22Rv1 (cell line): ENCODE measurements at regions not wholly inside any gene's neighbourhood (a gene's known extent, or its start where the extent isn't known, plus 50 kb on each side); places are given as distances from the start of the nearest gene placed in this dataset.

Source experiments
- CTCF ChIP-seq: fragments of 450-650 bp; IDR thresholded peaks from 2 replicates; pipeline ENCODE4 v1.5.1; 2017; ENCODE audit warnings: mild to moderate bottlenecking
- ZFX ChIP-seq: fragments of 450-650 bp; IDR thresholded peaks from 2 replicates; pipeline ENCODE4 v1.6.1; 2017; ENCODE audit warnings: antibody characterized with exemption, borderline replicate concordance

DNA sequence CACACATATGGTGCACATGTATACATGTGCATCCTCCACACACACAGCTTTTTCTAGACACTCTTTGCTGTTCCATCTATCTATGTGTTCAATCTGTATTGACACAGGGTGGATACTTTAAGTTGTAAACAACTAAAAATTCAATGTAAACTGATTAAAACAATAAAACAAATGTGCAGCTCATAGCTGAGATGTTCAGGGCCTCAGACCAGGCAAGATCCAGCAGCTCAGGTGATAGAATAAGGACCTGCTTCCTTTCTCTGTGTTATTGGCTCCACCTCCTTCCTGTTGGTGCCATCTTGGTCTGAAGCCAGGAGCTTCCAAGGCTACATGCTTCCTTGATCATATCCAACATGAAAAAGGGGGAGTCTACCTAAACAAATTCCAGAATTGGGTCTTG lies 158.1 kb upstream of the RFLNA start:
- TF ChIP-seq CTCF (no peak), ZFX (no peak)
